CD4-positive, alpha-beta T cell (primary cell): ENCODE measurements at regions not wholly inside any gene's neighbourhood (a gene's known extent, or its start where the extent isn't known, plus 50 kb on each side); places are given as distances from the start of the nearest gene placed in this dataset.
"Not testable (repeated sequence)": the region's sequence is repeated elsewhere in the genome, so short reads cannot be mapped to it uniquely, and the experiment has no call there.

Experiments
- ATAC-seq: fragments of 200-7000 bp; cut with Tn5 transposase; one replicate; pipeline ENCODE4 v1.10.0; 2022; ENCODE audit warnings: mild to moderate bottlenecking; ENCODE audit not compliant: poor library complexity
- CTCF ChIA-PET: fragments of 350-600 bp; sonication (Branson Sonifier 250); formaldehyde crosslinking; loops from one replicate; lab custom pipeline; 2021; ENCODE audit warnings: antibody characterized with exemption, inconsistent platforms; lab: Charles Lee
- POLR2A ChIA-PET: fragments of 350-600 bp; sonication (Branson Sonifier 250); formaldehyde crosslinking; loops from one replicate; lab custom pipeline; 2021; ENCODE audit warnings: antibody characterized with exemption, inconsistent platforms; lab: Charles Lee
- DNase-seq, 14 experiments: peaks; one replicate each; pipeline ENCODE4 v3.0.0-alpha.2; 2013 to 2020; ENCODE audit warnings: mixed read lengths in 2 of 14
- H3K27ac ChIP-seq, 2 donors: one replicate each; pipeline versions ENCODE4 v1.5.1 to v1.7.0; 2013; ENCODE audit warnings: low read length in 2 of 2, low read depth in 1 of 2, mild to moderate bottlenecking in 1 of 2
- H3K27me3 ChIP-seq, 2 experiments: 1 replicate in 1 of 2; 2 replicates in 1 of 2; pipeline versions ENCODE4 v1.6.1 to v1.7.0; 2013; ENCODE audit warnings: low read length in 2 of 2, control low read depth in 1 of 2, mild to moderate bottlenecking in 1 of 2, moderate library complexity in 1 of 2; ENCODE audit not compliant: insufficient read depth in 2 of 2, control insufficient read depth in 1 of 2
- H3K36me3 ChIP-seq: one replicate; pipeline ENCODE4 v1.6.1; 2013; ENCODE audit warnings: low read length, control low read depth; ENCODE audit not compliant: insufficient read depth
- H3K4me1 ChIP-seq: one replicate; pipeline ENCODE4 v1.6.1; 2013; ENCODE audit warnings: low read length, control low read depth; ENCODE audit not compliant: insufficient read depth
- H3K4me3 ChIP-seq: one replicate; pipeline ENCODE4 v1.5.1; 2013; ENCODE audit warnings: mild to moderate bottlenecking, low read length, moderate library complexity
- H3K9me3 ChIP-seq, 2 experiments: 1 replicate in 1 of 2; 2 replicates in 1 of 2; pipeline versions ENCODE4 v1.6.1 to v1.7.0; 2013; ENCODE audit warnings: low read length in 2 of 2, mild to moderate bottlenecking in 2 of 2, control low read depth in 1 of 2, moderate library complexity in 1 of 2; ENCODE audit not compliant: control insufficient read depth in 1 of 2, insufficient read depth in 1 of 2
- H3K27ac Mint-ChIP-seq: one replicate; pipeline ENCODE4 v1.8.0; 2020; ENCODE audit warnings: mixed read lengths
- H3K27me3 Mint-ChIP-seq: one replicate; pipeline ENCODE4 v1.8.0; 2021; ENCODE audit warnings: mixed read lengths
- H3K36me3 Mint-ChIP-seq: one replicate; pipeline ENCODE4 v1.8.0; 2021; ENCODE audit warnings: low read depth, mixed read lengths
- H3K4me1 Mint-ChIP-seq: one replicate; pipeline ENCODE4 v1.8.0; 2021; ENCODE audit warnings: low read depth, mixed read lengths
- H3K4me3 Mint-ChIP-seq: one replicate; pipeline ENCODE4 v1.8.0; 2020; ENCODE audit warnings: mild to moderate bottlenecking, mixed read lengths
- H3K9me3 Mint-ChIP-seq: one replicate; pipeline ENCODE4 v1.8.0; 2020; ENCODE audit warnings: mixed read lengths
- CTCF ChIP-seq: fragments of 200-600 bp; IDR thresholded peaks from one replicate; pipeline ENCODE4 v1.8.0; 2022; ENCODE audit warnings: antibody characterized with exemption, mild to moderate bottlenecking
- intact Hi-C, 2 experiments: fragments of 100-400 bp; cut with DNase I in 1 of 2; cut with micrococcal nuclease in 1 of 2; formaldehyde crosslinking; loops; one replicate each; pipeline versions ENCODE4 v1.15.1 to v1.9.0; 2023 to 2025; cut with DNase I, micrococcal nuclease

GRCh38 chr11:134592391-134592990 is 180.4 kb upstream of the B3GAT1 start:
- intact Hi-C loops, result no loop called here
- no peaks in the 10 kb centered on the region for H3K4me1 Mint-ChIP-seq
- DNase-seq (peak in 10 of 14 experiments; percentile 4 to 38 (median 17)), ATAC-seq (no peak)
- H3K36me3 Mint-ChIP-seq, result no peaks in the 10 kb centered on the region
- Histone ChIP-seq H3K4me3 (no peak overlapping the region), H3K27ac (no peak overlapping the region), H3K36me3 (no peaks in the 10 kb centered on the region), H3K4me1 (no peaks in the 10 kb centered on the region), H3K9me3 (no peaks in the 10 kb centered on the region), H3K27me3 (no peaks in the 10 kb centered on the region)
- POLR2A ChIA-PET, result no interaction called here
- peaks cover 39% of the 10 kb centered on the region for H3K27me3 Mint-ChIP-seq
- H3K4me3 Mint-ChIP-seq, result no peak overlapping the region
- H3K27ac Mint-ChIP-seq, result no peak overlapping the region
- no peaks in the 10 kb centered on the region for H3K9me3 Mint-ChIP-seq
- peak; percentile 51 for TF ChIP-seq CTCF
- CTCF ChIA-PET, result no interaction called here

GRCh38 chr11:134591338-134591737 is 179.3 kb upstream of the B3GAT1 start:
- no peaks in the 10 kb centered on the region for H3K4me1 Mint-ChIP-seq
- no peaks in the 10 kb centered on the region for H3K9me3 Mint-ChIP-seq
- H3K4me1 ChIP-seq, result no peaks in the 10 kb centered on the region
- ATAC-seq (no peak), DNase-seq (no peak)
- H3K27ac ChIP-seq, result no peak overlapping the region
- ChIA-PET CTCF (no interaction called here), POLR2A (no interaction called here)
- intact Hi-C loops, result no loop called here
- no peaks in the 10 kb centered on the region for H3K36me3 ChIP-seq
- H3K27me3 Mint-ChIP-seq, result peaks cover 49% of the 10 kb centered on the region
- H3K27ac Mint-ChIP-seq, result no peak overlapping the region
- H3K36me3 Mint-ChIP-seq, result no peaks in the 10 kb centered on the region
- H3K9me3 ChIP-seq, result no peaks in the 10 kb centered on the region
- no peak overlapping the region for H3K4me3 ChIP-seq
- TF ChIP-seq CTCF, result no peak
- no peak overlapping the region for H3K4me3 Mint-ChIP-seq
- H3K27me3 ChIP-seq, result no peaks in the 10 kb centered on the region

DNA sequence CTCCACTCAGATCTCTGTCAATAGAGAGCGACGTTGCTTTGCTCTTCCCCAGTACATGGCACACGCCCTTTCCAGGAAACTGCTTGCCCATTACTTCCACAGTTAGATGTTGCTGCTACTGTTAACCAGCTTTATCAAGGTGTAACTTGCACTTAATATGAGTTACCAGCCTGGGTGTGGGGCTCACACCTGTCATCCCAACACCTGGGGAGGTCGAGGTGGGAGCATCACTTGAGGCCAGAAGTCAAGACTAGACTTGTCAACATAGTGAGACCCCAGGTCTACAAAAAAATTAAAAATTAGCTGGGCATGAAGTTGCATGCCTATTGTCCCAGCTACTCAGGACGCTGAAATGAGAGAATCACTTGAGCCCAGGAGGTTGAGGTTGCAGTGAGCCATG is 177.1 kb upstream of the B3GAT1 start:
- DNase-seq, result no peak
- ChIA-PET POLR2A (no interaction called here), CTCF (no interaction called here)
- no peak overlapping the region for H3K4me3 Mint-ChIP-seq
- H3K4me1 Mint-ChIP-seq, result no peaks in the 10 kb centered on the region
- peaks cover 37% of the 10 kb centered on the region for H3K27me3 Mint-ChIP-seq
- Histone ChIP-seq H3K4me1 (no peaks in the 10 kb centered on the region), H3K27ac (no peak overlapping the region), H3K9me3 (no peaks in the 10 kb centered on the region), H3K4me3 (no peak overlapping the region), H3K36me3 (no peaks in the 10 kb centered on the region), H3K27me3 (peaks cover 0 to 3% of the 10 kb centered on the region in 2 experiments)
- intact Hi-C loops, result no loop called here
- no peak for ATAC-seq
- TF ChIP-seq CTCF, result no peak
- H3K36me3 Mint-ChIP-seq, result no peaks in the 10 kb centered on the region
- no peaks in the 10 kb centered on the region for H3K9me3 Mint-ChIP-seq
- no peak overlapping the region for H3K27ac Mint-ChIP-seq

- H3K27ac ChIP-seq, H3K27me3 ChIP-seq, H3K4me1 ChIP-seq, H3K9me3 ChIP-seq, H3K4me3 ChIP-seq, H3K27ac Mint-ChIP-seq, DNase-seq, H3K9me3 Mint-ChIP-seq, H3K4me3 Mint-ChIP-seq, H3K4me1 Mint-ChIP-seq, ATAC-seq, H3K36me3 Mint-ChIP-seq, POLR2A ChIA-PET, CTCF ChIA-PET, H3K36me3 ChIP-seq, intact Hi-C loops: not testable (repeated sequence)
- H3K27me3 Mint-ChIP-seq, result peaks cover 39% of the 10 kb centered on the region
Measured at GRCh38 chr11:134588460-134589110, 176.5 kb upstream of the B3GAT1 start.
